IgD-negative memory B cell (primary cell): ENCODE measurements at regions not wholly inside any gene's neighbourhood (a gene's known extent, or its start where the extent isn't known, plus 50 kb on each side); places are given as distances from the start of the nearest gene placed in this dataset.

Experiments used
- H3K27ac Mint-ChIP-seq, 3 donors: one replicate each; pipeline ENCODE4 v1.8.0; 2020 to 2022; ENCODE audit warnings: mild to moderate bottlenecking in 3 of 3, mixed read lengths in 3 of 3, moderate library complexity in 1 of 3
- H3K27me3 Mint-ChIP-seq: one replicate; pipeline ENCODE4 v1.8.0; 2021; ENCODE audit warnings: mixed read lengths
- H3K36me3 Mint-ChIP-seq: one replicate; pipeline ENCODE4 v1.8.0; 2020; ENCODE audit warnings: mild to moderate bottlenecking, mixed read lengths
- H3K4me1 Mint-ChIP-seq, 3 donors: one replicate each; pipeline ENCODE4 v1.8.0; 2020 to 2022; ENCODE audit warnings: mixed read lengths in 3 of 3, mild to moderate bottlenecking in 1 of 3
- H3K4me3 Mint-ChIP-seq, 4 donors: one replicate each; pipeline ENCODE4 v1.8.0; 2020 to 2022; ENCODE audit warnings: mild to moderate bottlenecking in 4 of 4, mixed read lengths in 4 of 4, moderate library complexity in 3 of 4
- H3K9me3 Mint-ChIP-seq, 3 donors: one replicate each; pipeline ENCODE4 v1.8.0; 2020 to 2021; ENCODE audit warnings: mixed read lengths in 3 of 3, mild to moderate bottlenecking in 1 of 3

DNA sequence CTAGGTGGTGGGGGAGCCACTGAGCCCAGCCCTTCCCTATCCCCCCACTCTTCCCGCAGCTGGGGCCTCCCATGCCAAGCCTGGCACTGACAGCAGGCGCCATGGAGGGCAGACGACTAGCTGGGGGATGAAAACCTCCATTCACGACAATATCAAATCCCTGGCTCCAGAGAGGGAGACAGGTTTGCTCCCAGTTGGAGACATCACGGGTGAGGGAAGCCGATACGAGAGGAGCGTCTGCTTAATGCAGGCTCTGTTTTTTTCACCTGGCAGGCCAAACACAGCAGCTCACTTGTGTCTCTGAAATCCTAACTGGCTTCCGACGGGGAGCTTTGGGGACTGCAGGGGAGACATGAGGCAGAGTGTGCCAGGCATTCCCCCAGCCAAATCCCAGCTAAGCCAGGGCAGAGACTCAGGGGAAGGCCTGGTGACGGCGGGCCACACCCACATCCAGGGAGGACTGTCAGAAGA is 307.4 kb upstream of the ZMIZ1 start:
- Mint-ChIP-seq H3K4me1 (no peaks in the 10 kb centered on the region), H3K9me3 (no peaks in the 10 kb centered on the region), H3K36me3 (no peaks in the 10 kb centered on the region), H3K27me3 (peaks cover 11% of the 10 kb centered on the region), H3K27ac (no peak overlapping the region), H3K4me3 (no peak overlapping the region)

- peaks cover 10% of the 10 kb centered on the region for H3K27me3 Mint-ChIP-seq
- no peaks in the 10 kb centered on the region for H3K9me3 Mint-ChIP-seq
- H3K4me1 Mint-ChIP-seq, result no peaks in the 10 kb centered on the region
- no peak overlapping the region for H3K27ac Mint-ChIP-seq
- H3K36me3 Mint-ChIP-seq, result no peaks in the 10 kb centered on the region
- no peak overlapping the region for H3K4me3 Mint-ChIP-seq
These were observed 306.6 kb upstream of the ZMIZ1 start for GRCh38 chr10:78762086-78762630.

DNA sequence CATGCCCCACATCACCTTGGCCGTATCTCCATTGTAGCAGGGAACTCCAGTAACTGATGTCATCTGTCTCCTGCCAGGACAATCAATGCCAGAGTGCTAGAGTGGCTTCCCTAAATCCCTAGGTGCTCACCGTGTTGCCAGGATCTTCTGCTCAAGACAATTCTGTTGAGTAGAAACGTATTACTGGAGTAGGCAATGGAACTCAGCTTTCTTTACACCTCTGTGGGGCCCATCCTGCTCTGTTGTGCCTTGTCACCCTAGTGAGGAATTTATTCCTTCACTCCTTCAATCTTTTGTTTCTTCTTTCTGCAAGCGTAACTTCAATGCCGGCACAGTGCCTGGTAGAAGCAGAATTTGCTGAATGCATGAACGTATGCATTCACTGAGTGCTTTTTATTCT is 305.5 kb upstream of the ZMIZ1 start:
- Mint-ChIP-seq H3K4me3 (no peak overlapping the region), H3K27ac (no peak overlapping the region), H3K36me3 (no peaks in the 10 kb centered on the region), H3K9me3 (no peaks in the 10 kb centered on the region), H3K4me1 (no peaks in the 10 kb centered on the region), H3K27me3 (peaks cover 8% of the 10 kb centered on the region)

DNA sequence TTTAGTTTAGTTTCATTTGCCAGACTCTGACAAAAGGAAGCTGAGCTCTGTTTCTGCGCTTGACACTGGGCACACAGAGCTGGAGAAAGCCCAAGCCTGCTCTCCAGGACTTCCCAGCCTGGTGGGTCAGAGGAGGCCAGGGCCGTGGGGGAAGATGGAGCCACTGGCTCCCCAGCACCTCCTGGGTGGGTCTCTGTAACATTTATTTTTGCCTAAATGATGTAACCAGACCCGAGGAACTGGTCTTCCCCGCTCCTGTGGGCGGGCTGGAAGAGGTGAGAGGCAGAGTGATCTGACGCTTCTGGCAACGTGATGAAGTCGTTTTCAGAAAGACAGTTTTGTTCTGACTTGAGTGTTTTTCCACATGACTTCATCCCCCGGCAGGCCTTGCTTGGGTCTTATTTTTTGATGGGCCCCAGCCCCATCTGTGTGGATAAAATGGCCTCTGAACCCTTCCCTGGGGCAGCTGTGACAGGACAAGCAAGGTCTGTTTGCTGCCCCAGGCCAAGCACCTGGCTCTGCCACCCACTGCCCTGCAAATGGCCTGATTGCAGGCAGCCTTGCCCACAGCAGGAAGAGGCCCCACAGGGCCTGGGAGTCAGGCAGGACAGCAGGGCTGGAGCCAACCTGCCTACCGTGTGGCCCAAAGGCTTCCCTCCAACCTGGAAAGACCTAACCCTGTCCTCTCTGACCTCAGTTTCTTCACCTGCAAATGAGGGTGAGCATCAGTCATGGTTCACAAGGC is 304.9 kb upstream of the ZMIZ1 start:
- Mint-ChIP-seq H3K27me3 (peaks cover 6% of the 10 kb centered on the region), H3K4me3 (no peak overlapping the region), H3K9me3 (no peaks in the 10 kb centered on the region), H3K27ac (no peak overlapping the region), H3K36me3 (no peaks in the 10 kb centered on the region), H3K4me1 (no peaks in the 10 kb centered on the region)

DNA sequence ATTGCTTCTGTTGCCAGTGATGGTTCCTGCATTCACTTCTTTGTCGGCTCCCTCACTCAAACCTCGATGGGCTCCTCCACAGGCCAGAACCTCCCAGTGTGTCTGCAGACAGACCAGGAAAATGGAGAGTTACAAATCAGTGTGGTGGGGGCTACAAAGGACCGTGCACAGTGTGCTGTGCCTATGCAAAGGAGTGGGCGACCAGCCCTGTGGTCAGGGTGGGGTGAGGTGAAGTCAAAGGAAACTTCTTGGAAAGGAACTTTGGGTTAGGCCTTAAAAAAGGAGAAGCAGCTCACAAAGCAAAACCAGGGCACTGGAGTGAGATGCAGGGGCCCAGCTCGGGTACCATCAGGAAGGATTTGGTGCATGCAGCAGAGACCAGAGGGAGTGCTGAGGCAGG is 304.3 kb upstream of the ZMIZ1 start:
- Mint-ChIP-seq H3K36me3 (no peaks in the 10 kb centered on the region), H3K27ac (no peak overlapping the region), H3K27me3 (peaks cover 6% of the 10 kb centered on the region), H3K9me3 (no peaks in the 10 kb centered on the region), H3K4me3 (no peak overlapping the region), H3K4me1 (no peaks in the 10 kb centered on the region)

DNA sequence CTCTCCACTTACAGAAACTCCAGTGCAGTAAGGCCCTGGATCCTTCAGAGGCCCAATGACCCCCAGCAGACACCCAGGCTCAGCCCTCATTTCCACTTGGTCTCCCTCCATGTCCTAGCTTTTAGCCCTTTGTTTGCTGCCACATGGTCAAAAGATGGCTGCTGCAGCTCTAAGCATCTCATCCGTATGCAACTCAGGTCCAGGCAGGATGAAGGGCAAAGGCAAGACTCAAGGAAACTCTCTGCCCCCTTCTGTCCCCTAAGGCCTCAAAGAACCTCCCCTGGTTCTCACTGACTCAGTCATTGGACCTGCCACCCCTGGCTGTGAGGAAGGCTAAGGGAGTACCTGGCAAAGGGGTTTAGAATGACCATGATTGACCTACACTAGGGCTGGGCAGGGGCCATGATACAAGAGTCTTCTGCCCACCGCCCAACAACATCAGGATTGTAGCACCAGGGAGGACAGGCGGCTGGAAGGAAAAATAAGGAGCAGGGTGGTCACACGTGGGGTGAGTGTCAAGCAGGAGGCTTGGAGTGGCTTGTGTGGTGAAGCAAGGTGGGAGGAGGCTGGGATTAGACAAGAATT is 303.8 kb upstream of the ZMIZ1 start:
- no peak overlapping the region for H3K27ac Mint-ChIP-seq

DNA sequence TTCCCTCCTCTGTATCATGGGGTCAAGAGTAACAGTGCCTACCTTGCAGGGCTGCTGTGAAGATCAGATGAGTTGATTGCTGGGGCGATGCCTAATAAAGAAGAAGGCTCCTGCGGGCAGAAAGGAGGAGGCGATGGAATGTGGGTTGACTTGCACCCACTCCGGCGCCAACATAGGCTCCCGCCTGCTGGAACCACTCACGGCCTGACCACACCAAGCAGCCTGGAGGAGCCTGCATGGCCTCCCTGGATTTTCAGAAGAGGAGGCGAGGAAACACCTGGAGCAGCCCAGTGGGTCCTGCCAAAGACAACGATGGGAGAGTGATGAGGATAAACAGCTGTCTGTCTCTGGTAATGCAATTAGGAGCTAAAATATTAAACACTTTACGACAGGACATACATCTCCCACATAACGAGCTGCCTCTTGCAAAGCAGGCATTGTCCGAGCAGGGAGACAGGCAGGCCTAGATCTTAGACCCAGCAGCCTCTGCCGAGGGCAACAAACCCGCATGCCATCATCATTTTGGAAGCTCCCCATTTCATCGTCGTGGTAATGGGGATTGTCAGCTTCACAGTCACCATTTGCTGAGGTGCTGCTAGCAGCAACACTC is 302.9 kb upstream of the ZMIZ1 start:
- Mint-ChIP-seq H3K4me3 (no peak overlapping the region), H3K27ac (peak overlapping the region in 1 of 3 donors; percentile 16), H3K4me1 (no peaks in the 10 kb centered on the region), H3K36me3 (no peaks in the 10 kb centered on the region), H3K27me3 (peaks cover 4% of the 10 kb centered on the region), H3K9me3 (no peaks in the 10 kb centered on the region)

More for the DNA sequence above, 303.8 kb upstream of the ZMIZ1 start:
- no peak overlapping the region for H3K4me3 Mint-ChIP-seq
- H3K4me1 Mint-ChIP-seq, result no peaks in the 10 kb centered on the region
- H3K36me3 Mint-ChIP-seq, result no peaks in the 10 kb centered on the region
- no peaks in the 10 kb centered on the region for H3K9me3 Mint-ChIP-seq
- H3K27me3 Mint-ChIP-seq, result peaks cover 4% of the 10 kb centered on the region

- H3K36me3 Mint-ChIP-seq, result no peaks in the 10 kb centered on the region
- peaks cover 4% of the 10 kb centered on the region for H3K27me3 Mint-ChIP-seq
- no peak overlapping the region for H3K4me3 Mint-ChIP-seq
- H3K27ac Mint-ChIP-seq, result no peak overlapping the region
- H3K9me3 Mint-ChIP-seq, result no peaks in the 10 kb centered on the region
- no peaks in the 10 kb centered on the region for H3K4me1 Mint-ChIP-seq
These were observed 302.2 kb upstream of the ZMIZ1 start for GRCh38 chr10:78766603-78767002.

GRCh38 chr10:78768041-78768835 is 300.5 kb upstream of the ZMIZ1 start:
- Mint-ChIP-seq H3K27ac (no peak overlapping the region), H3K4me1 (no peaks in the 10 kb centered on the region), H3K9me3 (no peaks in the 10 kb centered on the region), H3K27me3 (peaks cover 4% of the 10 kb centered on the region), H3K36me3 (no peaks in the 10 kb centered on the region), H3K4me3 (no peak overlapping the region)

DNA sequence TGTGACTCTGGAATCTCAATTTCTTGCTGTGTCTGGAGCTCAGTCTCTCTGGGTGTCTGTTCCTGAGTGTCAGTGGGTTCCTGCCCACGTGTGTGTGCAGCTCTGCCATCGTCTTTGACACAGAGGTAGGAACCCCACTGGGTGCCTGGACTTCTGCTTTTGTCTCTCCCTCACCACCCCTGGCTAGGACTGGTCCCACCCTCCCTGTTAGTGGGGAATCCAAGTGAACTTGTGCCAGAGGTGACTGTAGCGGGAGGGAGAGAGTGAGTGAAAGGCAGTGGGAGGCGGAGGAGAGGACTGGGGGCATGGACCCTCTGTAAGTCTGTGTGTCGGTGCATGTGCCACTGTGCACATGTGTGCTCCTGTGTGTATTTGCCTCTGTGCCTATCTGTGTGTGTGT is 299.9 kb upstream of the ZMIZ1 start:
- H3K4me1 Mint-ChIP-seq, result no peaks in the 10 kb centered on the region
- no peaks in the 10 kb centered on the region for H3K9me3 Mint-ChIP-seq
- peaks cover 4% of the 10 kb centered on the region for H3K27me3 Mint-ChIP-seq
- H3K36me3 Mint-ChIP-seq, result no peaks in the 10 kb centered on the region
- H3K27ac Mint-ChIP-seq, result no peak overlapping the region
- no peak overlapping the region for H3K4me3 Mint-ChIP-seq

GRCh38 chr10:78769526-78769925 is 299.2 kb upstream of the ZMIZ1 start:
- peak overlapping the region in 1 of 3 donors; percentile 17 for H3K27ac Mint-ChIP-seq
- no peaks in the 10 kb centered on the region for H3K9me3 Mint-ChIP-seq
- H3K36me3 Mint-ChIP-seq, result no peaks in the 10 kb centered on the region
- H3K27me3 Mint-ChIP-seq, result peaks cover 4% of the 10 kb centered on the region
- peak overlapping the region in 1 of 4 donors; percentile 13 for H3K4me3 Mint-ChIP-seq
- H3K4me1 Mint-ChIP-seq, result no peaks in the 10 kb centered on the region

DNA sequence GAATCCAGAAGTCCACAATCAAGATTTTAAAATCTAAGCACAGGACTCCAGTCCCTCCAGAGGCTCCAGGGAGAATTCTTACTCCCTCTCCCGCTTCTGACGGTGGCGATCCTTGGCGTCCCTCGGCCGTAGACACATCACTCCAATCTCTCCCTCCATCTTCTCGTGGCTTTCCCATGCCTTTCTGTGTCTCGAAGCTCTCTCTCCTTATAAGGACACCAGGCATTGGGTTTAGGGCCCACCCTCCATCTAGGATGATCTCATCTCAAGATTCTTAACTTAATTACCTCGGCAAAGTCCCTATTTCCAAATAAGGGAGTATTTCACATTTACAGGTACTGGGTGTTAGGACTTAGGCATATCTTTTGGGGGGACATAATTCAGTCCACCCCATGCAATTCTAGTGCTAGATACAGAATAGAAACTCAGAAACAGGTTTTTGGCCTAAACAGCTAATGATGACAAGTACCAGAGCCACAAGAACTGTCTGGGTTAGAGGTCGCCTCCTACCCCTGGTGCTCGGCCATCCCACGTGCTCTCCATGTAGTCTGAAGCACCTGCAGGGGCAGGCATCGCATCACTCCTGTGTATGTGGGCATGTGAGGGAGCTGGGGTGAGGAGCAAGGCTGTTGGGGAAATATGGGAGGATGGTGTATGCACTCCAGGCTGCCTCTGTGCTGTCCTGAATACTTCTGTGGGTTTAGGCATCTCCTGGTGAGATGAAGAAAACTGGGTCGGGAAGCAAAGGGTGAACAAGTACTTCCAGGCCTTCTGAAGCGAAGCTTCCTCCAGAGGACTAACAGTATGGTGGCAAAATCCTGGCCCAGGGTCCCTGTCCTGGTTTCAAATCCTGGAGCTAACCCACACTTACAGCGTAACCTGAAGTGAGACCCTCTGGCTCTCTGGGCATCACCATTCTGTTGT is 298.3 kb upstream of the ZMIZ1 start:
- Mint-ChIP-seq H3K27ac (peak overlapping the region in 1 of 3 donors; percentile 17), H3K27me3 (peaks cover 2% of the 10 kb centered on the region), H3K9me3 (no peaks in the 10 kb centered on the region), H3K36me3 (no peaks in the 10 kb centered on the region), H3K4me1 (no peaks in the 10 kb centered on the region), H3K4me3 (no peak overlapping the region)

GRCh38 chr10:78771260-78771659 is 297.5 kb upstream of the ZMIZ1 start:
- Mint-ChIP-seq H3K27ac (no peak overlapping the region), H3K4me1 (no peaks in the 10 kb centered on the region), H3K9me3 (no peaks in the 10 kb centered on the region), H3K27me3 (no peaks in the 10 kb centered on the region), H3K4me3 (no peak overlapping the region), H3K36me3 (no peaks in the 10 kb centered on the region)

GRCh38 chr10:78771808-78772455 is 296.8 kb upstream of the ZMIZ1 start:
- H3K27me3 Mint-ChIP-seq, result no peaks in the 10 kb centered on the region
- H3K36me3 Mint-ChIP-seq, result no peaks in the 10 kb centered on the region
- H3K4me3 Mint-ChIP-seq, result no peak overlapping the region
- no peaks in the 10 kb centered on the region for H3K9me3 Mint-ChIP-seq
- H3K4me1 Mint-ChIP-seq, result peaks cover 0 to 2% (median 0%) of the 10 kb centered on the region in 3 donors
- H3K27ac Mint-ChIP-seq, result no peak overlapping the region
